WI38 (cell line): ENCODE measurements at regions not wholly inside any gene's neighbourhood (a gene's known extent, or its start where the extent isn't known, plus 50 kb on each side); places are given as distances from the start of the nearest gene placed in this dataset.

Experiments used
- H3K4me3 ChIP-seq: 2 replicates; pipeline ENCODE4 v1.5.1; 2011; ENCODE audit warnings: low read depth, mild to moderate bottlenecking, control low read depth, low read length
- TF ChIP-seq, protein P1 (sequence below): IDR thresholded peaks from 2 replicates; pipeline ENCODE4 v1.5.1; 2012; ENCODE audit warnings: low read depth, mild to moderate bottlenecking, control low read depth, low read length

DNA sequence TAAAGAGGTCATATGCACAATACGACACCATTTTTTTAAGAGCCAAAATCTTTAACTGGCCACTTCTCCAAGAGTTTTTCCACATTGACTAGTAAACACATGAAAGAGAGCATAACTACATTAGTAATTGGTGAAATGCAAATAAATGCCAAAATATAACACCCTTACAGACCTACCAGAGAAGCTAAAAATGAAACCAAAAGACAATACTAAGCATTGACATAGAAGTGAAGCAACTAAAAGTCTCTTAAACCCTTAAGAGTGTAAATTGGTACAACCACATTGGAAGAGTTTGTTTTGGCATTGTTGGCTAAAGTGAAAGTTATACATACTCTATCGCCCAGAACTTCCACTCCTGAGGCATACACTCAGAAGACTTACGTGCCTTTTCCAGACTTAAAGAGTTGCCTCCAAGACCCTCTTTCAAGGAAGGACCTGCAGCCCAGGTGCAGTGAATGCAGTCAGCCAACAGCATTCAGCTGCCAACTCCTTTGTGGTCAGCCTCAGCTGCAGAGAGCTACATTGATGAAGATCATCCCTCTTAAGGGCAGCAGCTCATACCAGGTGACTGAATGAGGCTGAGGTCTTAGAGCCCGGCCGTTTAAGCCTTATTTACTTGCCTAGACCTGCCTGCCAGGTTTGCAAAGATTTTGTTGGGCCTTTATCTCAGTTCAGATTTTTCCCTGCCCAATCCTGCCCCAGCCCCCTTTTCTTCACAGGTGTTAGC lies 839.1 kb upstream of the ADGRL2 start:
- H3K4me3 ChIP-seq, result no peak overlapping the region
- TF ChIP-seq, protein P1, sequence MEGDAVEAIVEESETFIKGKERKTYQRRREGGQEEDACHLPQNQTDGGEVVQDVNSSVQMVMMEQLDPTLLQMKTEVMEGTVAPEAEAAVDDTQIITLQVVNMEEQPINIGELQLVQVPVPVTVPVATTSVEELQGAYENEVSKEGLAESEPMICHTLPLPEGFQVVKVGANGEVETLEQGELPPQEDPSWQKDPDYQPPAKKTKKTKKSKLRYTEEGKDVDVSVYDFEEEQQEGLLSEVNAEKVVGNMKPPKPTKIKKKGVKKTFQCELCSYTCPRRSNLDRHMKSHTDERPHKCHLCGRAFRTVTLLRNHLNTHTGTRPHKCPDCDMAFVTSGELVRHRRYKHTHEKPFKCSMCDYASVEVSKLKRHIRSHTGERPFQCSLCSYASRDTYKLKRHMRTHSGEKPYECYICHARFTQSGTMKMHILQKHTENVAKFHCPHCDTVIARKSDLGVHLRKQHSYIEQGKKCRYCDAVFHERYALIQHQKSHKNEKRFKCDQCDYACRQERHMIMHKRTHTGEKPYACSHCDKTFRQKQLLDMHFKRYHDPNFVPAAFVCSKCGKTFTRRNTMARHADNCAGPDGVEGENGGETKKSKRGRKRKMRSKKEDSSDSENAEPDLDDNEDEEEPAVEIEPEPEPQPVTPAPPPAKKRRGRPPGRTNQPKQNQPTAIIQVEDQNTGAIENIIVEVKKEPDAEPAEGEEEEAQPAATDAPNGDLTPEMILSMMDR, result no peak

DNA sequence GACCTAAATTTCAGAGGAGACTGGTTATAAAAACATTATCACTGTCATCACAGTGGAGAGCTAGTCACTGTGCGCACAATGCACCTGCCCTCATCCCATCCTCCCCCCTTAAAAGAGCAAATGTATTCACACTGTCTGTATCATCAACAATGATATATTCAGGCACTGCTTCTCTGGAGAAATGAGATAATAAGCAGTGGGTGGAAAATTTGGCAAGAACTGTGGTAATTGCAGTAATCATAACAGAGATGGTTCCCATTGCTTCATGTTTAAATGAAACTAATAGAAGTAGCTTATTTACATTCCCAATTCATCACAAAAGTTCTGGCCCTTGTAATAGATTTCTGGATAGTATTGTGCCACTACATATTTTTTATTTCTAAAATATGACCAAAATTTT lies 867.4 kb upstream of the ADGRL2 start:
- no peak overlapping the region for H3K4me3 ChIP-seq
- TF ChIP-seq, protein P1, result no peak

DNA sequence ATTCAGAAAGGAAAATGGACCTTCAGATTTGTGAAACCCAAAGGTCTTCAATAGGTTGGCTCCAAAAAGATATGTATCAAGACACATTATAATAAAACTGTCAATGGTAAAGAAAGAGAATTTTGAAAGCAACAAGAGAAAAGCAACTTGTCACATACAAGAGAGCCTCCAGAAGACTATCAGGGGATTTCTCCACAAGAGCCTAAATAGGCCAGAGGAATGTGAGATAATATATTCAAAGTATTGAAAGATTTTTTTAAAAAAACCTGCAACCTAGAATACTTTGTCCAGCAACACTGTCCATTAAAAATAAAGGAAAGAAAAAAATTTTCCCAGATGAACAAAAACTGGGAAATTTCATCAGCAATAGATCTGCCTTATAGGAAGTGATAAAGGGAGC lies 869.6 kb upstream of the ADGRL2 start:
- H3K4me3 ChIP-seq, result no peak overlapping the region
- TF ChIP-seq, protein P1, result no peak

DNA sequence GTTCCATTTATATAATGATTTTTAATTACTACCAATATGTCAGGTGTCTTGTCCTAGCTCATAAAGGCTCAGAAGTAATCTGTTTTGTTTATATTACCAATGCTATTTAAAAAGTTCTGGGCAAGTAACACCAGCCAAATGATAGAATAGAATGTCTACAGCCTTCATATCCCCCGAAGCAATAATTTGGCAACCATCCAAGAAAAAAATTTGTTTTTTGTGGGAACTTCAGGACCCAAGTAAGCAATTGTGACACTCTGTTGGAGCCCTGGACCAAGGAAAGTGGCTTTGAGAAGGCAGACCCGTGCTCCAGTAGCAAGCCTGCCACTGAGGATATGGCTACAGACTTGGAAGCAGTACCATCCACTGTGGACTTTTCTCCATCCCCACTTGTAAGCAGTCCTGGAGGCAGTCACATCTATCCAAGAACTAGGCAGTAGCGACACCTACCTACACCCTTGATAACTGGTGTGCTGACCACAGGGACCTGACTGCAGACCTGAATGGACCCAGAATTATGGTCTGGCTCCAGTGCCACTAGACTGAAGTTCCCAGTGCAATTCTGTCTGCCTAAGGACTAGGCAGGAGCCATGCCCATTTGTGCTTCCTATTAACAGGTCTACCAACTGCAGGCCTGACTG lies 870.7 kb upstream of the ADGRL2 start:
- H3K4me3 ChIP-seq, result no peak overlapping the region
- TF ChIP-seq, protein P1, result no peak

DNA sequence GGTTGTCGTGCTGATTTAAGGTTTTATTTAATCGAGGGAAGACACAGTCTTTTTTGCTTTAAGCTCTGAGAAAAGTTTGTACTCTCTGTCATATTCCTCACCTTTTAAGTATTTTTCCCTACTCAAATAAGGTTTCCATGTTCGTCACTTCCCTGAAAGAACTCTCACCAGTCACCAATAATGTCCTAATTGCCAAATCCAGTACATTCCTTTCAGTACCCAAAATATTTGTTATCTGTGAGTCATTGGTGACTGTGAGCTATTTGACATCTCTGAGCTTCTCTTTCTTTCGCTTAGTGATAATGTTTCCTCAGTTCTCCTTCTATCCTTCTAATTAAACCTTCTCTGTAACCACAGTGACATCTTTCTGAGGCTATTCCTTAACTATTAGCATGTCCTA lies 874.2 kb upstream of the ADGRL2 start:
- TF ChIP-seq, protein P1, result no peak
- H3K4me3 ChIP-seq, result no peak overlapping the region

DNA sequence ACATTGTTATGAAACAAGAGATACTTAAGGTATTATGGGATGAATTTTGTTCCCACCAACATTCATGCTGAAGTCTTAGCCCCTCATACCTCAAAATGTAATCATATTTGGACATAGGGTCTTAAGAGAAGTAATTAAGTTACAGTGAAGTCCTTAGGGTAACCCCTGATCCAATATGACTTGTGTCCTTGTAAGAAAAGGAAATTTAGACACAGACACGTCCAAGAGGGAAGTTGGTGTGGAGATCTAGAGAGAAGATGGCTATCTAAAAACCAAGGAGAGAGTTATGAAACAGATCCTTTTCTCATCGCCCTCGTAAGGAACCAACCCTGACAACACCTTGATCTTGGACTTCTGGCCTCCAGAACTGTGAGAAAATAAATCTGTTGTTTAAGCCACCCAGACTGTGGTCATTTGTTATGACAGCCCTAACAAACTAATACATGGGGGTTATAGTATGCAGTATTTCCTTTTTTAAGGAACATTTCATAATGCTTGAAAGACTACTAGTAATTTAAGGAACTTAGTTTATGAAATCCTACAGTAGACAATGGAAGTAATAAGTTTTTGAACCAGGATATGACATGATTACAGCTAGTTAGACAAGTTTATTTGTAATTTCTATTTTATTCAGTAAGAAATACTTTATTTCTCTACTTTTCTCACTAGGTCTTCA lies 875.5 kb upstream of the ADGRL2 start:
- H3K4me3 ChIP-seq, result no peak overlapping the region
- TF ChIP-seq, protein P1, result no peak

DNA sequence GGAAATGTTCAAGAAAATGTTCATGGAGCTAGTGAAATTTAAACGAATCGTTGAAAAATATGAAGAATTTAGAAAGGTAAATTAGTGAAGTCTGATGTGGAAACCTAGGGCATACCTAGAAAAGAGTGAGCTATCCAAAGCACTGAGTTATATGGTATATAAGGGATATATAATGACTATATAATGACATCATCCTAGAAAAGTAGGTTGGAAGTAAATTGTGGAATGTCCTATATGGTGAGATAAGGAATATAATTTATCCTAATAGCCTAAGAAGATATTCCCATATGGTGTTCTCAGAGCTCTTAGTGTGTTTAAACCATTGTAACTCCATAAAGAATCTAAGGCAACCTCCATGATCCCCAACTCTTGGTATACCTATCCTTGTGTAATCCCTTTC lies 876.4 kb upstream of the ADGRL2 start:
- TF ChIP-seq, protein P1, result no peak
- H3K4me3 ChIP-seq, result no peak overlapping the region
